IPS-NIHi11 (cell line): ENCODE measurements at regions not wholly inside any gene's neighbourhood (a gene's known extent, or its start where the extent isn't known, plus 50 kb on each side); places are given as distances from the start of the nearest gene placed in this dataset.

ENCODE experiments used
- DNase-seq: peaks from one replicate; pipeline ENCODE4 v3.0.0; 2012; ENCODE audit warnings: mixed read lengths, low spot score

DNA sequence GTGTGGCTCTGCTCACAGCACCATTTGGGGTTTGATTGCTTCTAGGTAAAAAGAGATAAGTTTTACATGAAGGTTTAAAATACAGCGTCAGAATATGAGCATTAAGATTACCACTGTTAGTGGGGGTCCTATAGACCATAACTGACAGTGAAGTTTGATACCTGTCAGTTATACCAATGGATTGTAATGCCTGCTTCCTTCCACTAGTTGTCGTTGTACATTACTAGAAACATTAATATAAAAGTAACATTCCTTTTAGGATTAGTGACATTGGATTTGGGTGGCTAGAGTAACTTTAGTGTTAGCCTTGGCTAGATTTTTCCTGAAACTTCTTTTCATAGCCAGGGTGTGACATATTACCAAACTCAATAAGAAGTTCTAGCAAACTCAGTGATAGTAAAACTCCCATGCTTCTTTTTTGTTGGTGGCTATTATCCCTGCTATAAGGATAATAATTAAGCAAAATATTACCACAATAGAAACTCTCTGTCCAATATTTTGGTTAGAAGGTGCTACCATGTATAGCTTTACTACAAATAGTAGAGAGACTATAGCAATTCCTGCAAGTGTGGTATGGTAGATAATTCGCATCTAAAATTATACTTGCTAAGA lies 57.1 kb downstream of the FAM181B start:
- no peak for DNase-seq

DNA sequence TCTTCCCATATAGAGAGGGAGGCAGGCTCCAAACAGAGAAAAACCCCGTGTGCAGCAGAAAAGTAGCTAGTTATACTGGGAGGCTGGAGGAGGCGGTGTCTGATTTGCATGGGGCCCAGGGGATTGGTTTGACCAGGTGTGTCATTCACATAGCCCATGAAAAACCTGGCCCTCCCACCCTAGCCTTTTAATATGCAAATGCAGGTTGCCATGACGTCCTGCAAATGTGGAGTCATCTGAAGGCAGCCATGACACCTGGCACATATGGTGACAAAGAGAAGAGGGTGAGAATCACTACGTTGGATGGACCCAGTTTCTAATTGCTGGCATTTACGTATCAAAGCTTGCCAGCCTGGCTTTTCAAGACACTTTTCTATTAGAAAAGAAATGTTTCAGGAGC lies 57.8 kb downstream of the FAM181B start:
- DNase-seq = no peak

DNA sequence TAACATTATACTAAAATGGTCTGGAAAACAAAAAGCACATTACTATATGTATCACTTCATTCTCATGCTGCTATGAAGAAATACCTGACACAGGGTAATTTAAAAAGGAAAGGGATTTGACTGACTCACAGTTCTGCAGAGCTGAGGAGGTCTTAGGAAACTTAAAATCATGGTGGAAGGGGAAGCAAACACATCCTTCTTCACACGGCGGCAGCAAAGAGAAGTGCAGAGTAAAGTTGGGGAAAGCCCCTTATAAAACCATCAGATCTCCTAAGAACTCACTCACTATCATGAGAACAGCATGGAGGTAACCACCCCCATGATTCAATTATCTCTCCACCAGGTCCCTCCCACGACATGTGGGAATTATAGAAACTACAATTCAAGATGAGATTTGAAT lies 60.0 kb downstream of the FAM181B start:
- DNase-seq = no peak

DNA sequence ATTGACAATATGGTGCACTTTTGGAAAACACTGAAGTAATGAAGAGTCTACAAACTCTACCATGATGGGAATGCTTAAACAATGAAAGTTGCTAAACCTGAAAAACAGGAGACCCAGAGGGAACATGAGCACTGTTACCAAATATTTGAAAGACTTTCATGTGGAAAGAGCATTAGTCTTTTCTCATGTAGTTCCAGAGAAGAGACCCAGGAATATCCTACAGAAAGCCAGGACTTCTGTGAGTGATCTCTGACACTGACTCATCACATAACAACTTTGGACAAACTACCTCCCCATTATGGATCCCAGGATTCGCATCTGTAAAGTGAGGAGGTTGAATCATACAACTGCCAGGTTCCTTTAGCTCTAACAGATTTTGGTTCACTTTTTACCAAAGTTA lies 62.2 kb downstream of the FAM181B start:
- no peak for DNase-seq

DNA sequence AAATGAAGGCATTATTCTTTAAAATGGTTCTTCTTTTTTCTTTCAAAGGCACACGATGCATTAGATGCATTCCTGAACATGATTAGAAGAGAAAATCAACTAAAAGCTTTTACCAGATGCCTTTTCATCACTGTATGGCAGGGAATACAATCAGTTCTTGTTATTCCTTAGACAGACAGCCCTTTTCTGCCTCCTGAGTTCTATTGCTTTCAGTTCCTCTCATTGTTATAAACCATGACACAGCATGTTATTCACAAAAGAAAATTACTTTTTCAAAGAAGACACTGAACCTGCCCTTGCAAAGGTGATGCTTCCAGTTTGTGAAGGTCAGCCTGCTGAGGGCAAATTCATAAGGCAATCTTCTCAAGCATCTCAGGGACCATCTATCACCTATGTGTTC lies 70.1 kb downstream of the FAM181B start:
- no peak for DNase-seq

DNA sequence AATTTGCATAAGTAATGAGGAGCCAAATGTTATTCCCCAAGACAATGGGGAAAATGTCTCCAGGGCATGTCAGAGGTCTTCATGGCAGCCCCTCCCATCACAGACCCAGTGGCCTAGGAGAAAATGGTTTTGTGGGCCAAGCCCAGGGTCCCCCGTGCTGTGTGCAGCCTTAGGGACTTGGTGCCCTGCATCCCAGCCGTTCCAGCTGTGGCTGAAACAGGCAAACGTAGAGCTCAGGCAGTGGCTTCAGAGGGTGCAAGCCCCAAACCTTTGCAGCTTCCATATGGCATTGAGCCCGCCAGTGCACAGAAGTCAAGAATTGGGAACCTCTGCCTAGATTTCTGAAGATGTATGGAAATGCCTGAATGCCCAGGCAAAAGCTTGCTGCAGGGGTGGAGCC lies 79.9 kb downstream of the FAM181B start:
- DNase-seq = no peak

DNA sequence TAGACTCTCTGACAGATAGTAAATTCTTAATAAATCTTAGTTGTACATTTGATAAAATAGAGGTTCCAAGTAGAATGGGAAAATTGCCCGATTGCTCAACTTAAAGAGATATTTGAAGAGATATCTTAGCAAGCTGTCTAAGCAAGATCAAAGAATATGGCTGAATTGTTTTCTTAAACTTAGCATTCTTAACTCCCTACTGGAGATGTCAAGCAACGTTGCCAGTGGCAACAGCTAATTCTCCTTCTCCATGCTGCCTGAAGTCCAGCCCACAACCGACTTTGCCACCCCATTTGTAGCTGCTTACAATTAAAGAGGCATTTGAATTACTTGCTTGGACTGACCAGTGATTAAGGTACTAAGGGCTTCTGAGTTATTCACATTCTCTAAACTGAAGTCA lies 94.4 kb downstream of the FAM181B start:
- DNase-seq = no peak

DNA sequence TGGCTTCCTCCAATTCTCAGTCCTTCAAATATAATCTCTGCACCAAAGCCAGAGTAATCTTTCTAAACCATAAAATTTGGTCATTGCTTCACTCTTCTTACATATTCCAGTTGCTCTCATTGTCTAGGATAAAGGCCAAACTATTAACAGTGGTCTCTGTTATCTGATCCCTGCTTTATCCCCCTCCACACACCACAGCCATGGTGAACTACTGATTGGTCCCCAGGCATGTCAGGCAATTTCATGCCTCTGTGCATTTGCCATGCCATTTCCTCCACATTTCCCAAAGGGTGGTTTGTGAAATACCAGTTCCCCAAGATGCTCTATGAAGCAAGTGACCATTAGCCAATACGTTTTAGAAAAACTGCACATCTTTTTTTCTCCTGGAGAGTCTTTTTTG lies 97.0 kb downstream of the FAM181B start:
- DNase-seq = no peak

DNA sequence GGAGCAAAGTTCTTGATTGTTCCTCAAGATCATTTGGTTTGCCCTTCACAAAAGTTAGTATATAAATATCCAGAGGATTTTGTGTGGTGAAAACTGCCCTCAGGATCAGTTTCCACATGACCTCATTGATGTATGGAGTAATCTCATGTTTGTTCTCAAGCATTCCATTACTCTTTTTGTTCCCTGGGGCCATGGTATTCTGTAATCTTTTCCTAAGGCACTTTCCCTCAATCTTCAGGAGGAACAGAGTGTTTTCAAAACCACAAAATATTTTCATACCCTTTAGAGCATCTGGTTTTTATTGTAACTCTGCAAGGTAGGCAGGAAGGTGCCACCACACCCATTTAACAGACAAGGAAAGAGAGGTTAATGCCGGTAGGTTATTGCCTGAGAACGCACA lies 99.6 kb downstream of the FAM181B start:
- DNase-seq = no peak

DNA sequence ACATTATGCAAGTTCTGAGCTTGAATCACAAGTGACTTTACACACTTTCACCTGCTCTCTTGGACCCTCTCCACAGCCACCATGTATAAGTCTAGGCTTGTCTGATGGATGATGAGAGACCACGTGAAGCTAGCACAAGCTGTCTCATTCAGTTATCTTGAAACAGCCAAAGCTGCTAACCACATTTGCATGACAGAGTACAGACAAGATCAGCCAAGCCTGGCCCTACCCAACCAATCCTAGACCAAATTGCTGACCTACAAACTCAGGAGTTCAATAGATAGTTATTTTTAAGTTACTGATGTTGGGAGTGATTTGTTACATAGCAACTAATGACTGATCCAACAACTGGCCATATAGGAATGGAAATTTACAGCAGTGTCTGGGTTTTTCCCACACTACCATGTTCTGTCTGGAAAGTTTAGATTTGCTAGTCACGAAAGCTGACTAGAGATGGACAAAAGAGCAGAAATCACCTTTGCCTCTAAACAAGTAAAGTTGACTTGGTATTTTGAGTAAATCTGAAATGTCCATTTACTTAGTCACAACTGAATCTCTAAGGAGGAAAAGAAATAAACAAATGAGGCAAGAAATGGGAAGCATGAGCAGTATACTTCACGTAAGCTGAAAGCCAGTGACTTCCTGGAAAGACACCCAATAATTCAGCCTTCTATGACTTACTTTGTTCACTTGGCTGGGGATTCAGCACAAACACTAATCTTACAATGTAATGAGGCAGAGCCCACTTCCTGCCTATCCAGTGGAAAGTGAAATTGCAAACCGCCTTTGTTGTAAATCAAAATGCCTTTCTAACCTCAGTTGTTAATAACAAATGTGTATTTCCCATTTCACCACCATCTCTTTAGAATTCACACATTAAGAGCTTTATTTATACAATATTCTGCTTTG lies 101.7 kb downstream of the FAM181B start:
- DNase-seq = no peak

DNA sequence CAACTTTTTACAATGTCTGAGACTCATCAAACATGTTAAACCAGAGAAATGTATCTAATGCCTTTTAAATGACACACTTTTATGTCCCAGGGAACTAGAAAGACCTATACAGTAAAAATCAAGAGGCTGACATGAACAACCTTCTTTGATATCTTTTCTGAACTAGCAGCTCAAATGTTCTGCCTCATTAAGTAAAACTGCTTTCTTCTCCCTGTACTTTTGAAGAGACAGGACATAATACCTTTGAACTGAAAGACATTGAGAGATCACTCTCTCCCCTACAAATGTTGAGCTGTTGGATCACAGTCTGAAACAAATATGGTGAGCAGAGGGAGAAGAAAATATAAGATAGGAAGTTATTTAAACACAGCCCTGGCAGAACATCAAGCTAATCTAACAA lies 123.0 kb downstream of the FAM181B start:
- no peak for DNase-seq

DNA sequence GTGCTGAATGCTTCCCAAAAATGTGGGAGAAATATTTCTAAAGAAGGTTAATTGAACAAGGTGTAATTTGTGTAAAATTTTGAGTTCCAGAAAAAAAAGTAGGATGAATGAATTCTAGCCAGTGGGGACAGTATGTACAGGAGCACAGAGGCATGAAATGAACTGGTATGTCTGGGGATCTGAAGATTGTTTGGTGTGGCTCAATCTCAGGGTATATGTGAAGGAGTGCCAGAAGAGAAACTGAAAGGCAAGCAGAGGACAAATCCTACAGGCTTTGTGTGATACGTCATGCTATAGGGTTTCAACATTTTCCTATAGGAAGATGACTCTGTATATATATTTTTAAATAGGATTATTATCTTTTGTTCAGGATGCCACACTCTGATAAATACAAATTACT lies 126.9 kb downstream of the FAM181B start:
- DNase-seq = no peak

DNA sequence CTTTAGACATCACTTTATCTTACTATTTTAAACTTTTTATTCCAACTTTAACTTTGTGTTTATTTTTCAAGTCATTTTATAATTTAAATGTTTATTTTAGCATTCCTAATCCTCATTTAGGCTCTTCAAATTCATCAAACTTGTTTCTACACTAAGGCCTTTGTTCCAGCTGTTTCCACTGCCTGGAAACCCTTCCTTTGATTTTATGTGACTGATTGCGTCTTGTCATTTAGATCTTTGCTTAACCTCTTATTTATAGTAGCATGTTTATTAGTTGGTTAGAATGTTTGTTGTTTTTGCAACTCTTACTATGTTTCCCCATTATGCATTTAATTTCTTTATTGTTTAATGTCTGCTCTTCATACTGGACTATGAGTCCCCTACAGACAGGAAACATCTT lies 132.0 kb downstream of the FAM181B start:
- no peak for DNase-seq

DNA sequence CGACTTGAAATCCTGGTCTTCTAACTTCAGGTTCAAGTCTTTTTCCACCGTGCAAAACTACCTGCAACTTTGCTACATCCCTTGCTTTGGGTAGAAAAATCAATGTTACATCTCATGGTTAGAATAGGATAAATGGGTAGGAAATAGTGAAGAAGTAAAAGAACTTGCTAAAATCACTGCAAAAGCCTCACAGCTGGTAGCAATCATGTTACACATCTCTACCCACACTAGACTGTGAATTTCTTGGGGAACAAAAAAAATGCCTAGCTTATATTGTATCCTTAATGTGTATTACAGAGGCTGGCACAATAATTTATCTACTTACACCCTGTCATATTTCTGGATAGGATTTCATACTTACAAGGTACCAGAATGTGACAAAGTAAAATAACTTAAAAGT lies 133.8 kb downstream of the FAM181B start:
- no peak for DNase-seq

DNA sequence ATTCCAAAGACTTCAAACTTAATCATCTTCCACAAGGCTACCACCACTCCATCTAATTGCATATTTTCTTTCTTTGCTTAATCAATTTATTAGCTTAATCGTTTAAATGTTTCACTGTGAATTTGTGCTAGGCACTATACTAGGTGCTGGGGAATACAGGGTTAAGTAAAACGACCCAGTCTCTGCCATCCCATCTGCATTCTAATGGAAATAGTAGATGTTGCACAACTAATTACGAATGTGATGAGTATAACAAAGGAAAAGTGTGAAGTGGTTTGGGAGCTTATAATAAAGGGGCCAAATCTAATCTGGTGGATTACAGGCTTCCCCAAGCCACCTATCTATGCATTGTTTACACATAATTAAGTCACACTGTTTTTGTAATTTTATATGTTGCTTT lies 147.1 kb downstream of the FAM181B start:
- DNase-seq = no peak

DNA sequence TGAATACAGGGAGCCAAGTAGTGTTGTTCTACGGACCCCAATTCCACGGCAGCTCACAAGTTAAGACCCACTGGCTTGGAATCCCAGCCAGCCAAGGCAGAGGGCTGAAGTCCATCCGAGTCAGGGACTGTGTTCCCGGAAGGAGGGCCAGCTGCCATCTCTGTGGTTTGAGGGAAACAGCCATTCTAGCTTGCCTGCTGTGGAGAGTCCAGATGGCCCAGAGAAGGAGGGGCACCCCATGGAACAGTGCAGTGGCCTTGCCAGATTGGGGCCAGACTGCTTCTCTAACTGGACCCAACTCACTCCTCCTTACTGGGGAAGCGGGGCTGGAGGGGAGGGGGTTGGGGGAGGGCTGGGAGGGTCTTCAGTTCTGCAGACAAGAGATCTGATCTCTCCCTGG lies 156.4 kb downstream of the FAM181B start:
- DNase-seq = no peak

DNA sequence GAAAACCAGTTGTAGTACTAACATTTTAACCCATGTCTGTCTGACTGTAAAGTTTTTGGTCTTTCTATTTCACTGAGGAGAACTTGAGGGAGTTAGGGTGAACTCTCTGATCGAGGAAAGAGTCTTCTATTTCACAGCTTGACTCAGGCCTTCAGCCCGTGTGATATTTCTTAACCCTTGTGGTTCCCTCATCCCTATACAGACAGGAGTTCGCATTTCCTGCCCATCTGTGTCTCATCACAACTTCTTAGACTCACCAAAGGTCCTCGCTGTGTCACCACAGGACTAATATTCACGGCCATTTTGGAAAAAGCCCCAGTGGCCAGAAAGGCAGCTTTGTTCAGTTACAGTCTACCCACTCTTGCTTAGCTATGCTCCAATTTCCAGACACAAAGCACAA lies 172.8 kb downstream of the FAM181B start:
- no peak for DNase-seq

DNA sequence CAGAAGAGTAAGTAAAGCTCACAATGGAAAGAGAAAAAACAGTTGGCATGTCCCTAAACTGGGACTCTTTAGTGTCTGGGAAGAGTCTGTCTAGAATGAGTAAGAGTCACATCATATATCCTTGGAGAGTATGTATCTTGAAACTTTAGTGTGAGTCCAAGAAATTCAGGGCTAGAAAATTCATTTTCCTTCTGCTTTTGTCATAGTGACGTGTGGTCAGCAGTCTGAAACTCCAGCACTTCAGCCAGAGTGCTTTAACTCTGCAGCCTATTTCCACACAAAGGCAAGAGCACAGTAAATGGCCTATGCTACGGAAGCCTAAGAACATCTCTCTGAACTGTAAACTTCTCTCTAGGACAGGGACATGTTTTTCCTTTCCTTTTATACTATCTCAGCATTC lies 174.1 kb downstream of the FAM181B start:
- DNase-seq = no peak

DNA sequence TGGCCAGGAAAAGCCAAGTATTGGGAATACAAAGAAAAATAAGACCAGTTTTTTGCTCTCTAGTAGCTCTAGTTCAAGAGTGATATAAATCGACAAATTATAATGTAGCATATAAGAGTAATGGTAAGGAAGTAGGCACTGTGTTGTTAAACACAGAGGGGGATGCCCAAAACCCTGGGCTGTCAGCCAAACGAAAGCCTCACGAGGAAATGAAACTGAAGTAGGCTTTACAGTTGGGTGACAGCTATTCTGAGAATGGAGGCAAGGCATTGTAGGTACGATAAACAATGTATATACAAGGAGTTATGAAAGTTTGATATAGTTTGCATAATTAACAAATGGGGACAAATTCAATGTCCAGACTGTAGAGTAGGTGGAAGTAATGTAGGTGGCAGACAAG lies 176.4 kb downstream of the FAM181B start:
- DNase-seq = no peak

DNA sequence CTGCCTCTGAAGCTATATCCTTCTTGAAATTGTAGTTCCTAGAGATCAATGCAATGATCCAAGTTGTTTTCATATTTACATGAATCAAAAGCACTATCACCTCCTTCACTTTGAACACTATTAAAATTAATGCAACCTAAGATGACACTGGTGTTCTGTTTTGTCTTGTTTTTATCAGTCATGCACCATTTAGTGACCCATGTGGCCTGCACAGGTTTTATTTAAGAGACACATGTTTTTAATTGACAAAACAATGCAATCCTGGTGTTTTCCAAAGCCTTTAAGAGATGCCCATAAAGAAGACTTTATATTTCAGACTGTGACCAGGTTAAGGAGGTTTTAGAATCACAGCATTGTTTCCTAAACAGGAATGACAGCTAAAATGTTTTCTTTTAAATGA lies 177.5 kb downstream of the FAM181B start:
- no peak for DNase-seq

DNA sequence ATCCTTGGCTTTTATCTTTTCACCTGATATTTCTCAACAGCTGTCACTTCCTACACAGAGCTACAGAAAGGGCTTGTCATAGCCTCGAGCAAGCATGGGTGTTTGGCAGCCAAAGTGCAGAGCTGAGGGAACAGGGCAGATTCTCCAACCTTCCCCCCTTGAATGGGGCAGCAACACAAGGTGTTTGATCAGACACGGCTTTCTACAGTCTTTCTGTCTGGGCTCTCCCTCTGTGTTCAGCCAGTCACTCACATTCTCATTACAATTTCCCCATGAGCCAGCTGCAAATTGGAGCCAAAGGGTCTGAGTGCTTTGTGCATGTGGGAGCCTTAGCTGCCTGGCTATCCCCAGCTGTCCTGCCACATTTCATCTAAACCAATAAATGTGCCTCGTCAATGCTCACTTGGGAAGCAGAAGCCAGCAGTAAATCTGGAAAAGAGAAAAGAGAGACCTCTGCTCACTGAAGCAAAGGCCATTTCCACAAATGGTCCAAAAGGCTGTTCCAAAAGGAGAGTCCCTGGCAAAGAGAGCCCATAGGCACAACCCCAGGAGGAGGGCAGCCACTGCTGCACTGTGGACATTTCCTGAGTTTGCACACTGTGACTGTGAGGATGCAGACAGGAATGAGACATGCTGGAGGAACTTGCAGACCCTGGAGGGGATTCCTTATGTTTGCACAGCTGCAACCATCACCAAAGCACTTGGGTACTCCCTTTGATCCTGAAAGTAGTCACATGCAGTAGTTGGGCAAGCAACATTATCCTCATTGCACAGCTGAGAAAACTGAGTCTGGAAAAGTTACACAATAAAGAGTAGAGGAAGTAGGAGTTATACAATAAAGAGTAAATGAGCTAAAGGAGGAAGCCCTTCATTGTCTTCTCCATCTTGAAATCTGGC lies 186.8 kb downstream of the FAM181B start:
- DNase-seq = no peak

DNA sequence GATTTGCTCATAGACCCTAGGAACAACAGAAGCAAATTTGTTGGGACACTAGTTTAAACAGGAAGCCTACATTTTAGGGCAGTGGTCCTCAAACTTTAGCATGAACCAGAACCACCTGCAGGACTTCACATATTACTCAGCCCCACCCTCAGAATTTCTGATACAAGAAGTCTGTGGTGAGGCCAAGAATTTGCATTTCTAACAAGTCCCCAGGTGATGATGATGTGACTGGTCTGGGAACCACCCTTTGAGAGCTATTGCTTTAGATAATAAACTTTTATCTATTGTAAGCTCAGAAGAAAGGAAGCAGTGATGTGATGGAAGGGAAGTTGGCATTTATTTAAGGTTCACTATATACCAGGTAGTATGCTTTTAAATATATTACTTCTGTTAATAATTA lies 194.0 kb downstream of the FAM181B start:
- DNase-seq = no peak

DNA sequence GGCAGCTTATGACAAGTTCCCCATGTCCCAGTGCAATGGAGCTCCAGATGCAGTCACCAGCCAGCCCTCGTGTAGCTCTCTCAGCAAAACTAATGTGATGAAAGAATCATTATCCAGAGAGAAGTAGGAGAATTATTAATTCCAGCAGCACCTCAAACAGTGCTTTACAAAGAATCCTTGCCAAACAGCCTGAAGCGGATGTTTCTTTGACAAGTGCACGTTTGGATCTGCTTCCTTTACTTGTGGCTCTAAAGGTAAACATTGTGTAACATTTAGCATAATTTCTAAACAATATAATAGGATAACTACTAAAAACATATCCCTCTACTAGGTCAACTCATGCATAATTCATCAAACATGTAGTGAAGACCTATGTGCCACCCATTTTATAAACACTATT lies 197.0 kb downstream of the FAM181B start:
- DNase-seq = no peak
